ENCODE measurements at regions not wholly inside any gene's neighbourhood (a gene's known extent, or its start where the extent isn't known, plus 50 kb on each side); places are given as distances from the start of the nearest gene placed in this dataset.

DNA sequence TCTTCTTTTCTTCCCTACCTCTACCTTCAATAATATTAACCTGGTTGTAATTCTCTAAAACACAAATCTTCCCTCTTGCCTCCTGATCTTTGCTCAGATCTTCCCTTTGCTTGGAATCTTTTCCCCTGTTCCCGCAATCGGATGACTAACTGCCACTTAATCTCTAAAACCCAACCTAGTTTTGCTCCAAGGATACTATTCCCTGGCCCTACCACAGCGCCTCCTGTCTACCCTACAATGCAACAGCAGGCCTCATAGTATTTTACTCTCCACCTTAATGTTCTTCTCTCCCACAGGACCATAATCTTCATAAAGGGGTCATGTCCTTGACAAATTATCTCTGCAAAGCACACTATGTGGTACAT is 246.8 kb upstream of the TNP1 start:
- TF ChIP-seq, protein P1, sequence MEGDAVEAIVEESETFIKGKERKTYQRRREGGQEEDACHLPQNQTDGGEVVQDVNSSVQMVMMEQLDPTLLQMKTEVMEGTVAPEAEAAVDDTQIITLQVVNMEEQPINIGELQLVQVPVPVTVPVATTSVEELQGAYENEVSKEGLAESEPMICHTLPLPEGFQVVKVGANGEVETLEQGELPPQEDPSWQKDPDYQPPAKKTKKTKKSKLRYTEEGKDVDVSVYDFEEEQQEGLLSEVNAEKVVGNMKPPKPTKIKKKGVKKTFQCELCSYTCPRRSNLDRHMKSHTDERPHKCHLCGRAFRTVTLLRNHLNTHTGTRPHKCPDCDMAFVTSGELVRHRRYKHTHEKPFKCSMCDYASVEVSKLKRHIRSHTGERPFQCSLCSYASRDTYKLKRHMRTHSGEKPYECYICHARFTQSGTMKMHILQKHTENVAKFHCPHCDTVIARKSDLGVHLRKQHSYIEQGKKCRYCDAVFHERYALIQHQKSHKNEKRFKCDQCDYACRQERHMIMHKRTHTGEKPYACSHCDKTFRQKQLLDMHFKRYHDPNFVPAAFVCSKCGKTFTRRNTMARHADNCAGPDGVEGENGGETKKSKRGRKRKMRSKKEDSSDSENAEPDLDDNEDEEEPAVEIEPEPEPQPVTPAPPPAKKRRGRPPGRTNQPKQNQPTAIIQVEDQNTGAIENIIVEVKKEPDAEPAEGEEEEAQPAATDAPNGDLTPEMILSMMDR (IDR thresholded peaks at IDR 0.05) = peak; percentile 68
- no peak for TF ChIP-seq ZFX (IDR thresholded peaks at IDR 0.05; ENCODE audit: borderline replicate concordance)
